ENCODE measurements at regions not wholly inside any gene's neighbourhood (a gene's known extent, or its start where the extent isn't known, plus 50 kb on each side); places are given as distances from the start of the nearest gene placed in this dataset.

DNA sequence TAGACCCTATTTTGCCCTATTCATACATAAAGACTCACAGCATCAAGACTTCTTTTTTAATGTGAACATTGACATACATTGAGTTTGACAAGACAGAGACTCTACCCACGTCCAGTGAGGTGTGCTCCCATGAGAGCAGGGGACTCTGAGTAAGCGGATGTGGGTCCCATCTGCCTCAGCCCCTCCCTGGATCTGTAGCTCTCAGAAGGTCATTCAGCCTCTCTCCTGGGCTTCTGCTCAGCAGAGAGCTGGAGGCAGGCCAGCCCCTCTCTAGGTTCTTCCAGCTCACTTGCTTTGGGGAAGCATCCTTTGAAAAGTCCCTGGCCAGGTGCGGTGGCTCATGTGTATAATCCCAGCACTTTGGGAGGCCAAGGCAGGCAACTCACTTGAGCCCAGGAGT is 146.9 kb upstream of the ZMIZ1 start:
- DNase-seq: no peak

- DNase-seq: no peak
These were observed 145.0 kb upstream of the ZMIZ1 start for GRCh38 chr10:78923647-78924318.

GRCh38 chr10:78924319-78925003 is 144.3 kb upstream of the ZMIZ1 start:
- DNase-seq: no peak

DNA sequence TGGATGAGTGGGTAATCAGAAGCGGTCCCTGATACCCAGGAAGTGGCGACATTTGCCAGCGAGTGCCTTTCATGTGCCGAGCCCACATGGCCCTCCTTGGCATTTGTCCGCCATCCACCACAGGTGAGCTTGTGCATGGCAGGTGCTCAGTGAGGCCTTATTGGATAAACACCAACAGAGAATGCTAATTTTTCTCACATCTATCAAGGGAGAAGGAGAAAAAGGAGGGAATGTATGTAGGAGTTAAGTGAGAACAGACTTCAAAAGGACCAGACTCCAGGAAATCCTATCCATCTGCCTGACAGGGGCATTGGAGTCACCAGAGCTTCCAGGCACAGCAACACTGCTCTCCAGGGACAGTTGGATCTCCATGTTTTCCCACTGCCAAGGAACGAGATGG is 143.5 kb upstream of the ZMIZ1 start:
- no peak for DNase-seq

DNA sequence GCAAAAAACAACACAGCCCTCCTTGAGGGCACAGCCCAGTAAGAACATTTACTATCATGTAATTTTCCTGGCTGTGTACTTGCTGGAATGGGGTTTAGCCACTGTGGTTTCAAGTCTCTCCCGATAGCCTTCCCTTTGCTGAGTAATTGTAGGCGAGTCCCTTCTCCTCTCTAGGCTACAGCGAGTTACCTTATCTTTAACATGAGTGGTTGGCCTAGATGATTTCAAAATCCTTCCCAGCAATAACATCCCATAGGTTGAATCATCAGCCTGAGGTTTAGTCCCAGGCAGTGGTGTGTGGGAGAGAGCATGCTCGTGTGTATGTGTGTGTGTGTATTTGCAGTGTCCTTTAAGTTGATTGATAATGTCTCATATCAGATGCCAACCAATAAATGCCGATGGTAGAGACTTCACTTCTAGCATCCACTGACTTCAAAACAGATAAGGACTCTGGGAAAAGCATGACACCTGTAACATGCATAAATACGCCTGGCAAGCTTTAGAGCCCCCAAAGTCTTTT is 142.9 kb upstream of the ZMIZ1 start:
- no peak for DNase-seq

DNA sequence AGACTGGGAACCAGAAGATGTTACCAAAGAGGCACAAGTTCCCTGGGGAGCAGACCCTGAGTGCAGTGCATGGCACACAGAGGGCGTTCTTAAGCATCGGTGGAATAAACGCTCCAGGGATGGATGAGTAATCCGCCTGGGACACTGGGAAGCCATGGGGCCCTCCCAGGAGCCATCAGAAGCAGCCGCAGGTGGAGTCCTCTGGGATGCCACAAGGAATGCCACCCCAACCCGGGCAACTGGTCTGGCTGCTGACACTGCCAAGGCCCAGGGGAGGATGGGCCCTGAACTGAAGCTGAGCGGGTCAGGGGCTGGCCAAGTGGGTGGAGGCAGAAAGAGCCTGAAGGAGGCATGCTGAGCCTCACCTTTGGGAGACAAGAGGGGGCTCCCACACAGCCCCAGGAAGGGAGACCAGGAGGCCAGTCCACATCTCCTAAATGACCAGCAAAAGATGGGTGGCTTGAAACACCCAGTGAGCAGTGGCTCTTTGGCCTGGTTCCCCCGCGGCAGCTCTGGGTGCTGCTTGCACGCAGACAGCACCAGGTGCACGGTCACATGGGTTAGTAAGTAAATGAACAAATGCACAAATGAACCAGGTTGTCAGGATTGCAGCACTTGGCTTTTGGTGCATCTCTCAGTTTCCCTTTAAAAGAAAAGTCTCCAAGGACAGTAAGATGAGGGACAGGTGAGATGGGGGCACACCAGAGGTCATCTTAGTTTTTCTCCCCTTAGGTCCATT is 141.3 kb upstream of the ZMIZ1 start:
- DNase-seq: no peak

DNA sequence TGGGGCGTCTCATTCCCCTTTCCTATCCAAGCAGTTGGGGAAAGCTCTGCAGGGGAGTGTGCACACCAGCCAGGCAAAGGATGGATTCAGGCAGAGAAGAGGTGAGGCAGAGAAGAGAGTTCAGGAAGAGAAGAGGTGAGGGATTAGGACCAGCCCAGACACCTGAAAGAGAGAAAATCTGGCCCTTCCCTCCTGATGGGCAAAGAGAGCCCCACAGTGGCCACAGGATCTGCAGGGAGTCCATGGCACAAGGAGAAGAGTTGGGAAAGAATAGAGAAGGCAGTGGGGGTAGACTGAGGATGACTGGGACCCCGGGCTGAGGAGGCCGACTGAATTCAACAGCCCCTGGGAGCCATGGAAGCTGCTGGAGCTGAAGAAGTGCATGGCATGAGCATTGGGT is 140.4 kb upstream of the ZMIZ1 start:
- DNase-seq: no peak

DNA sequence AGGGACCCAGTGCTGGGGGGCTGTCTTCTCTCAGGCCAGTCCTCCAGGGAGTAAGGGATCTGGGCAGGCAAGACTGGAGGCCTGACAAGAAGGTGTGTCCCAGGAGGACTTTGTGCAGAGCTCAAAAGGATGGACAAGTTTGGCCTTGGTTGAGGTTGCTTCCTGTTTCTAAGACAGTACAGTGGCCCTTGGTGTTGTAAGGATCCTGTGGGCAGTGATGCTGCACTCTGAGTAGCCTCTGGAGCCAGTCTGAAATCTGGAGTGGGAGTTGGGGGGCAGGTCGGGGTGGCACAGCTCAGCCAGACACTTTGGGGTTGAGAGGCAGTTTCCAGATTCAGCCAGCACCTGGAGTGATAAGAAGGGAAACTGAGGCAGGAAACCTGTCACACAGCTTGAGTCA is 139.2 kb upstream of the ZMIZ1 start:
- no peak for DNase-seq

GRCh38 chr10:78931321-78932053 is 137.3 kb upstream of the ZMIZ1 start:
- DNase-seq: no peak

DNA sequence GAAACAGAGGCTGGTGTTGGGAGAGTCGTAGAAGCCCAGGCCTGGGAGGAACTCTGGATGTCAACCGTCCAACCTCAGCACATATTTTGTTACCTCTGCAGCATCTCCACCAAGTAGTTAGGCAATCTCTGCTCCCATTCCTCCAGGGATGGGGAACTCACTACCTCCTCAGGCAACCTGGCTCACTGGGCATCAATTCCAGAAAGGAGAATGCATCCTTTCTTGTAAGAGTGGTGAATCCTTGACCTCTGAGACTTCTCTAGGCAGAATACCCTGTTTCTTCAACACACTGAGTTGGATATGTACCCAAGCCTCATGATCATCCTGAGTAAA is 136.7 kb upstream of the ZMIZ1 start:
- DNase-seq: no peak

DNA sequence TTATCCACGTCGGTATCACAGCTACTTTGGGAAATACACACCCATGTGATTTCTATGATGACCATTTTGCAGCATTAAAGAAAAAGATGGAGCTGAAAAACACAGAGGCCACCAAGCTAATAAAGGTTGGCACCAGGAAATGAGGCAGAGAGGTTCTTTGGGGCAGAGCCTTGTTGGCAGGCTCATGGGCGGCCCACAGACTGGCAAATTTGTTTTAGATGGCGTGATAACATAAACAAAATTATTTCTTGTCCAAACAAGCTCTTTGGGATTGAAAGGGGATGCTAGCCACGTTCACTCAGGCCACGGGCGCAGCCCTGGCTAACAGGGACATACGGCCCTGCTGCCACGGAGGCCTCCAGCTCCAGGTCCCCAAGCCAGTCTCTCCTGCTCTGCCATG is 135.9 kb upstream of the ZMIZ1 start:
- DNase-seq: no peak

GRCh38 chr10:78933828-78934531 is 134.8 kb upstream of the ZMIZ1 start:
- DNase-seq: no peak

GRCh38 chr10:78934532-78934898 is 134.3 kb upstream of the ZMIZ1 start:
- no peak for DNase-seq

DNA sequence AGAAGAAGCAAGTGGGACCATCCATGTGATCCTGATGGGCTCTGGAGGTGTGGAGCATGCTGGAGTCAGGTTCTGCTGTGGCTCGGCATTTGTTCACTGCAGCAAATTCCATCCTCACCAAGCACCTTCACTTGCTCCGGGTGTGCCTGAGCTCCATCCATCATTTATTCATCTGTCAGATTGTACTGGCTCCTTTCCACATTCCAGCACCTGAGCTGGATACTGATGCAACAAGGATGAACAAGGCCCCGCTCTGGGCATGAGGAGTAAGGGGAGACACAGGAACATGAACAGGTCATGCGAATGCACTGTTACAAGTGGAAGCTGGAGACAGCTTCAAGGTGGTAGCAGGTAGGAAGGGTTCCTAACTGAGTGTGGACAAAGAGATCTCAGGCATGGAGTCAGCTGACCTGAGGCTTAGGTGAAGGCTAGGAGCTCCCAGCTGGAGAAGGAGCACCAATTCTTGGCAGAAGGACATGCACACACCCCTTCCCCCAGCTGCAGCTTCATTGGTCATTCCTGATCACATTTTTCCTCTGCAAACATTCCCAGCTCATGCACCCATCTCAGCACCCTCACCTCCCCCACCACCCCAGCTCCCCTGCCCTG is 133.7 kb upstream of the ZMIZ1 start:
- no peak for DNase-seq

- DNase-seq: no peak
These were observed 132.9 kb upstream of the ZMIZ1 start for GRCh38 chr10:78935697-78936407.

DNA sequence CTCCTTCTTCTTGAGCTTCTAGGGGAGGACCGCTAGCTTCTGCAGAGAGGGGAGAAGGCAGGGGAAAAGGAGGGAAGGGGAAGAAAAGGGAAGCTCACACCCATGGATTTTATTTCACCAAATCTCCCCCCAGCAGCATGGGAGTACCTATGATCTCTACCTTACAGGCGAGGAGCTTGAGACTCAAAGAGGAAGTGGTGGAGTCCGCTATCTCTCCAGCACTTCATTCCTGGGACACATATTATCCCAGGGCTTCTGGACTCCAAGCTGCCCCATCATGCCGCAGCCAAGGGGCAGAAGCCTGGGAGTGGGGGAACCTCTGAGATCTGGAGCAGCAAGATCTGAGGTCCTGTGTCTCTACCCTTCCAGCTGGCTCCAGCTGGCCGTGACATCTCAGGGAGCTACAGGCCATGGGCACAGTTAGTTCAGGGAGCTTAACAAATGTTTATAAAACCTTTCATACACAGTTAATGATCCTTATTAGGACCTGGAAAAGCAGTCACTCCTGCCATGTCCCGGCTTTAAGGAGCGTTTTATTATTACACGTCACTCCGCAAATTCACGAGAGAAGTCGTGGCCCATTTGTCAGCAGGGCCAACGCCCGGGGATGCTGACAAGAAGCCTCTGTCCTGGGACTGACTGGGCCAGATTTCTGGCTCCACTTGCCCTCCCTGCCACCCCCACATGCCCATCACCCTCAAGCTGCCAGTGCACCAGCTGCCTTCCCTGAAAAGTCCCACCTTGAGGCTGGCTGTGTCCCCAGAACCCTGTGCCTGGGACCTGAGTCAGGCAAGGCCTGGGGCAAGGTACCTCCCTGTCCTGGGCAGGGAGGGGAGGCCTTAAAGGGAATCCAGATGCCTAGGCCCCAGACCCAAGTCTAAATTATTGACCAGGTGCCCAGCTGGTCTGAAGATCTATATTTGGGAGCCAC is 132.1 kb upstream of the ZMIZ1 start:
- no peak for DNase-seq

- no peak for DNase-seq
These were observed 131.4 kb upstream of the ZMIZ1 start for GRCh38 chr10:78937393-78937792.

DNA sequence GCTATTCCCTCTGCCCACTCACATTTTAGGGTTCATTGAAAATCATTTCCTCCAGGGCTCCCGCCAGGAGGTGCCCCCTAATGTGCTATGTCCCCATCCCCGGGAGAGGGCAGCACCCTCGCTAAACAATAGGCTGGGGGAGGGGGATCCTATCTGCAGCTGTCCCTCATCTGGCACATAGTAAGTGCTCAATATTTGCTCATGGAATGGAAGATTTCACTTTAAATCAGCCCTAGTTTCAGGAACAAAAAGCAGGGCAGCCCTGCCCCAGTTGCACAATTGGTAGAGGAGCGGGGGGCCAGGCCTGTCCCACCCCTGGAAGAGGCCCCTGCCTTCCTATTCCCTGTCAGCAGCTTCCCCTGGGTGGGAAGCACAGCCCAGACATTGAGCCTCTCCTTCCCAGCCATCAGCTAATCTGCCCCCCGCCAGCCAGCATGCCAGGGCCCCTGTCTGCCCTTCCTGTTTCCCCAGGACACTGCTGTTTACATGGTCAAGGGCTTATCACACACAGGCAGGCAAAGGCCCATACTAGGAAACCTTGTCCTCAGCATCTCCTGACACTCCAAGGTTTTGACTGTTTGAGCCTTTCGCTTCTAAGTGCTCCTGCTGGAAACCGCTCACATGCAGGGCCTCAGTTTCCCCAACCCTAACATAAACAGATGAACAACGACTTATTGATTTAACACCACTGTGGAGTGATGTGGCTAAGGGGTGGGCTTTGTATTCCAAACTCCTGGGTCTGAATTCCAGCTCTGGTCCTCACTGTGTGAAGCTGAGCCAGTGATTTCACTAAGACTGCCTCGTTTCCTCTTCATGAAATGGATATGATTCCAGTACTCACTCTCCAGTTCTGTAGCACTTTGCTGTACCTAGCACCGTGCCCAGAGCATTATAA is 130.7 kb upstream of the ZMIZ1 start:
- no peak for DNase-seq
